Testis (tissue), 2 donors: ENCODE measurements at regions not wholly inside any gene's neighbourhood (a gene's known extent, or its start where the extent isn't known, plus 50 kb on each side); places are given as distances from the start of the nearest gene placed in this dataset.

Experiments used
- CTCF ChIP-seq, 3 experiments: fragments of 450-650 bp in 2 of 3; fragments of 200-600 bp in 1 of 3; sonication (generic) in 1 of 3; IDR thresholded peaks; one replicate each; pipeline ENCODE4 v1.5.1; 2016 to 2019; ENCODE audit warnings: antibody characterized with exemption in 3 of 3, mild to moderate bottlenecking in 2 of 3, moderate library complexity in 1 of 3
- POLR2A ChIP-seq: fragments of 450-650 bp; IDR thresholded peaks from one replicate; pipeline ENCODE4 v1.6.1; 2017; ENCODE audit warnings: antibody characterized with exemption, mild to moderate bottlenecking, moderate library complexity

GRCh38 chrX:150005027-150005426, 66.7 kb upstream of the EOLA2 start:
- TF ChIP-seq CTCF (IDR thresholded peaks at IDR 0.05) (no peak), POLR2A (no peak)
